ENCODE measurements at regions not wholly inside any gene's neighbourhood (a gene's known extent, or its start where the extent isn't known, plus 50 kb on each side); places are given as distances from the start of the nearest gene placed in this dataset.

DNA sequence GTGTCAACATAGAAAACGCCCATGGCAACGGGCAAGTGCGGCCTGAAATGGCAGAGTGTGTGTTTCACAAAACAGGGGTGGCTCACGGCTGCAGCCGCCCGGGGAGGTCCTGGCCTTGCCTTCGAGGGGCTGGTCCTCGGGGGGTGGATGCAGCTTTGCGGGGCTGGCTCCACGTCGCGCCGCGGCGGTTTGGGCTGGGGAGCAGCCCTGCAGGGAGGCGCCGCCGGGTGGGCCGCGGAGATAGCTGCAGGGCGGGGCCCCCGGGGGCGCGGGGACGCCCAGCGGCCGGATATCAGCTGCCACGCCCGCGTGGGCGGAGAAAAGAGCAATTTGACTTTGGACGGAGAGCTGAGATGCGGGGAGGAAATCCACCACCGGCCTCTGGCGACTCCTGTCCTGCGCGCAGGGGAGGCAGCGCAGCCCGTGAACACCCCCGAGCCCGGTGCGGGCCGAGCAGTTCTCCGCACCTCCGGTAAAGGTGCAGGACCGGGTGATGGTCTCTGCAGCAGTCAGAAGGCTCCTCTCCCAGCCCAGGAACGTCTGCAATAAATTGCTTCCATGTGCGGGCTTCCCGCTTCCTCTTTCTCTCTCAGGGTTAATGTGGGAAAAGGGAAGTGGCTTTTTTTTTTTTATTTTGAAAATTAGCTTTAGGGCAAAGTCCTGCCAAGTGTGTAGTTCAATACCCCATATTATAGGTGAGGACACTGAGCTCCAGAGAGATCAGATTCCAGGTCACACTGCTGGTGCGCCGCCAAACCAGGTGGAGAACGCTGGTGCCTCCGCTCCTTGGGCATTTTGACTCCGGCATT is 110.5 kb downstream of the ARF6 start:
- TF ChIP-seq, protein P1, sequence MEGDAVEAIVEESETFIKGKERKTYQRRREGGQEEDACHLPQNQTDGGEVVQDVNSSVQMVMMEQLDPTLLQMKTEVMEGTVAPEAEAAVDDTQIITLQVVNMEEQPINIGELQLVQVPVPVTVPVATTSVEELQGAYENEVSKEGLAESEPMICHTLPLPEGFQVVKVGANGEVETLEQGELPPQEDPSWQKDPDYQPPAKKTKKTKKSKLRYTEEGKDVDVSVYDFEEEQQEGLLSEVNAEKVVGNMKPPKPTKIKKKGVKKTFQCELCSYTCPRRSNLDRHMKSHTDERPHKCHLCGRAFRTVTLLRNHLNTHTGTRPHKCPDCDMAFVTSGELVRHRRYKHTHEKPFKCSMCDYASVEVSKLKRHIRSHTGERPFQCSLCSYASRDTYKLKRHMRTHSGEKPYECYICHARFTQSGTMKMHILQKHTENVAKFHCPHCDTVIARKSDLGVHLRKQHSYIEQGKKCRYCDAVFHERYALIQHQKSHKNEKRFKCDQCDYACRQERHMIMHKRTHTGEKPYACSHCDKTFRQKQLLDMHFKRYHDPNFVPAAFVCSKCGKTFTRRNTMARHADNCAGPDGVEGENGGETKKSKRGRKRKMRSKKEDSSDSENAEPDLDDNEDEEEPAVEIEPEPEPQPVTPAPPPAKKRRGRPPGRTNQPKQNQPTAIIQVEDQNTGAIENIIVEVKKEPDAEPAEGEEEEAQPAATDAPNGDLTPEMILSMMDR (IDR thresholded peaks at IDR 0.05; ENCODE audit: control extremely low read depth in 1 of 3, insufficient read depth in 1 of 3, low read depth in 1 of 3, low read length in 3 of 3) = no peak
- TF ChIP-seq RBBP5 (IDR thresholded peaks at IDR 0.05; ENCODE audit: borderline replicate concordance, low read depth, low read length) (no peak), TAF7 (optimal IDR thresholded peaks at IDR 0.05; ENCODE audit: borderline replicate concordance, low read depth, low read length) (no peak), TAF1 (IDR thresholded peaks at IDR 0.05; ENCODE audit: low read depth, low read length) (no peak), JUND (IDR thresholded peaks at IDR 0.05; ENCODE audit: low read length) (no peak), ZNF274 (IDR thresholded peaks at IDR 0.05; ENCODE audit: borderline replicate concordance, extremely low read depth, low read length) (no peak), POLR2AphosphoS5 (IDR thresholded peaks at IDR 0.05; ENCODE audit: low read depth, low read length) (no peak), BRCA1 (IDR thresholded peaks at IDR 0.05; ENCODE audit: low read depth, low read length) (no peak), HDAC6 (IDR thresholded peaks at IDR 0.05; ENCODE audit: low read depth, low read length) (no peak), POLR2A (IDR thresholded peaks at IDR 0.05; ENCODE audit: control extremely low read depth in 1 of 2, low read depth in 2 of 2, low read length in 2 of 2) (no peak)
- TF ChIP-seq, protein P2, sequence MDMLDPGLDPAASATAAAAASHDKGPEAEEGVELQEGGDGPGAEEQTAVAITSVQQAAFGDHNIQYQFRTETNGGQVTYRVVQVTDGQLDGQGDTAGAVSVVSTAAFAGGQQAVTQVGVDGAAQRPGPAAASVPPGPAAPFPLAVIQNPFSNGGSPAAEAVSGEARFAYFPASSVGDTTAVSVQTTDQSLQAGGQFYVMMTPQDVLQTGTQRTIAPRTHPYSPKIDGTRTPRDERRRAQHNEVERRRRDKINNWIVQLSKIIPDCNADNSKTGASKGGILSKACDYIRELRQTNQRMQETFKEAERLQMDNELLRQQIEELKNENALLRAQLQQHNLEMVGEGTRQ (IDR thresholded peaks at IDR 0.05; ENCODE audit: low read length) = no peak
- TF ChIP-seq, protein P3, sequence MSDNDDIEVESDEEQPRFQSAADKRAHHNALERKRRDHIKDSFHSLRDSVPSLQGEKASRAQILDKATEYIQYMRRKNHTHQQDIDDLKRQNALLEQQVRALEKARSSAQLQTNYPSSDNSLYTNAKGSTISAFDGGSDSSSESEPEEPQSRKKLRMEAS (IDR thresholded peaks at IDR 0.05) = no peak
- TF ChIP-seq, protein P4, sequence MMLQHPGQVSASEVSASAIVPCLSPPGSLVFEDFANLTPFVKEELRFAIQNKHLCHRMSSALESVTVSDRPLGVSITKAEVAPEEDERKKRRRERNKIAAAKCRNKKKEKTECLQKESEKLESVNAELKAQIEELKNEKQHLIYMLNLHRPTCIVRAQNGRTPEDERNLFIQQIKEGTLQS (IDR thresholded peaks at IDR 0.05; ENCODE audit: insufficient read depth, low read depth, low read length) = no peak

Measured in H1 (cell line).